ENCODE measurements at regions not wholly inside any gene's neighbourhood (a gene's known extent, or its start where the extent isn't known, plus 50 kb on each side); places are given as distances from the start of the nearest gene placed in this dataset.
A peak's percentile ranks its signal among the peaks of the same experiment; 100 is the strongest.

- no peak for DNase-seq (ENCODE audit: low read depth)
Measured at GRCh38 chr6:131336596-131336995, 201.3 kb downstream of the AKAP7 start.

DNA sequence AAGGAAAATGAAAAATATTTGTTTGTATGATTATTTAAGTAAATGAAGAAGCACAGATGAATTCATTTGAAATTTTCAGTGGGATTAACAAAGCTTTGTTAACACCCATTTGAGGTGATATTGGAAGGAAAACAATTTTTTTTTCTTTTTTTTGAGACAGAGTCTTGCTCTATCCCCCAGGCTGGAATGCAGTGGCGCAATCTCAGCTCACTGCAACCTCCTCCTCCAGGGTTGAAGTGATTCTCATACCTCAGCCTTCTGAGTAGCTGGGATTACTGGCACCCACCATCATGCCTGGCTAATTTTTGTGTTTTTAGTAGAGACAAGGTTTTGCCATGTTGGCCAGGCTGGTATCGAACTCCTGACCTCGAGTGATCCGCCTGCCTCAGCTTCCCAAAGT, 211.6 kb downstream of the AKAP7 start:
- DNase-seq (ENCODE audit: low read depth): peak; percentile 26

DNA sequence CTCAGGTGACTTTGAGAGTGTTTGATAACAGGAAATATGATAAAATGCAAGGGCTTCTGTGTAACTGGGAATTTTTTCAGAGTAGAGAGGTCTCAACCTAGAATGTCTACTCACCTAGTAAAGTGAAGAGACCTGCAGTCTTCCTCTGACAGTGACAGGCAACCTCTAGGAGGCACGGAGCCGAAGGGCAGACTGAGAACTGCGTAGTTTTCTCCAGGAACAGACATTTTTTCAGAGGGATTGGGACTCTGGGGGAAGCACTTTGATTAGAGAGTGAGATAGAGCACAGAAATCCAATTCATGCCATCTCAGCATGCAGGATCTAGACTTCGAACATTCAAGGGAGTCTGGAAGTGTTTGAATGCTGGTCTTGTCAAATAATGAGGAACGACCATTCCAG, 213.3 kb downstream of the AKAP7 start:
- no peak for DNase-seq (ENCODE audit: low read depth)

DNA sequence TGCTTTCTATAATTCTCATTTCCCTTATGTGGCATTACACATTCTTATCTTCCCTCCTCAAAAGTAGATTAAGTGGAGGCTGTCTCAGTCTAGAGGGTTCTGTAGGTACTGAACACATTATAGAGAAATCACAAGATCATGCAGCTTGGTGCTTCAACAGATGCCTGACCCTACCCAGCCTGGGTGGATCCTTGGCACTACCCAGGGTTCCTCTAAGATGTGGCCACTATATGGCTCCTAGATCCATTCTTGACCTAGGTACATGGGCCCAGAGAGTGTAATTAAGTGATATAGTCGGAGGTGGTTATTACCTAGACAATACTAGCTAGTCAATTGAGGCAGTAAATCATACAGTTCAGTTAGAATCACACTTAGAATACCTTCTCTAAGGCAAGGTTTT, 213.9 kb downstream of the AKAP7 start:
- DNase-seq (ENCODE audit: low read depth): no peak

- DNase-seq (ENCODE audit: low read depth): no peak
Measured at GRCh38 chr6:131353106-131353505, 217.8 kb downstream of the AKAP7 start.

- DNase-seq (ENCODE audit: low read depth): no peak
Measured at GRCh38 chr6:131353876-131354275, 218.6 kb downstream of the AKAP7 start.

- no peak for DNase-seq (ENCODE audit: low read depth)
Measured at GRCh38 chr6:131354356-131354755, 218.7 kb upstream of the ARG1 start.

GRCh38 chr6:131356161-131356560, 216.9 kb upstream of the ARG1 start:
- DNase-seq (ENCODE audit: low read depth): no peak

GRCh38 chr6:131357501-131357900, 215.5 kb upstream of the ARG1 start:
- no peak for DNase-seq (ENCODE audit: low read depth)

GRCh38 chr6:131362070-131362469, 211.0 kb upstream of the ARG1 start:
- peak; percentile 3 for DNase-seq (ENCODE audit: low read depth)

DNA sequence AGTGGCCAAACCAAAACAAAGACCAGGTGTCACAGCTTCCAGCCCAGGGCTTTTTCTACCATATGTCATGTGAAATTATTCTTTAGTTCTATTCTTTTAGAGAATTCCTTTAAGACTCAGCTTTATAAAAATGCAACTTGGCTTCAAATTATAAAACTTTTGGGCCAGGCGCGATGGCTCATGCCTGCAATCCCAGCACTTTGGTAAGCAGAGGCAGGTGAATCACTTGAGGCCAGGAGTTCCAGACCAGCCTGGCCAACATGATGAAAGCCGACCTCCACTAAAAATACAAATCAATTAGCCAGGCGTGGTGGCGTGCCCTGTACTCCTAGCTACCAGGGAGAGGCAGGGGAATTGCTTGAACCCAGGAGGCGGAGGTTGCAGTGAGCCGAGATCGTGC, 210.3 kb upstream of the ARG1 start:
- DNase-seq (ENCODE audit: low read depth): no peak

- DNase-seq (ENCODE audit: low read depth): no peak
Measured at GRCh38 chr6:131363947-131364834, 208.8 kb upstream of the ARG1 start.

GRCh38 chr6:131366223-131366622, 206.8 kb upstream of the ARG1 start:
- DNase-seq (ENCODE audit: low read depth): no peak

DNA sequence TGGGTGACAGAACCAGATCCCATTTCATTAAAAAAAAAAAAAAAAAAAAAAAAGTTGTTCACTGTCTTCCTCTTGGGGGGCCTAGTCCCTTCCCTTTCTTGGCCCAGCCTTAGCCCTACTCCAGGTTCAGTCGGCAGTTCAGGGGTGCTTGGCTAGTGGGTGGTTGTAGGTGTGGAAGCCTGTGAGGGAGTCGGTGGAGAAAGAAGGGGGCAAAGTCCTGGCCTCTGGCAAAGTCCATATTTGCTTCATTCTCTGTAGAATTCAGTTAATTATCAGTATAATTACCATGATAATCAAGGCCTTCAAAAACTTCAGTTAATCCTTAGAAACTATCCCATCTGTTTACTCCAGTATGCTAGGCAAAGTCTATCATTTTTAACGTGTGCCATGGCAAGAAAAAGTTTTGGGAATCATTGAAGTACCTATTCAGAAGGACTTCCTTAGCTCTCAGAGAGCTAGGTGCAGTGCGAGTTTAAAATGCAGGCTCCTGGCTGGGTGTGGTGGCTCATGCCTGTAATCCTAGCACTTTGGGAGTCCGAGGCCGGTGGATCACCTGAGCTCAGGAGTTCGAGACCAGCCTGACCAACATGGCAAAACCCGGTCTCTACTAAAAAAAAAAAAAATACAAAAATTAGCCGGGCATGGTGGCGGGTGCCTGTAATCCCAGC, 205.7 kb upstream of the ARG1 start:
- DNase-seq (ENCODE audit: low read depth): no peak

- DNase-seq (ENCODE audit: low read depth): no peak
Measured at GRCh38 chr6:131368198-131368911, 204.7 kb upstream of the ARG1 start.

GRCh38 chr6:131372535-131372934, 200.5 kb upstream of the ARG1 start:
- DNase-seq (ENCODE audit: low read depth): no peak

- DNase-seq (ENCODE audit: low read depth): no peak
Measured at GRCh38 chr6:131377112-131377705, 195.8 kb upstream of the ARG1 start.

DNA sequence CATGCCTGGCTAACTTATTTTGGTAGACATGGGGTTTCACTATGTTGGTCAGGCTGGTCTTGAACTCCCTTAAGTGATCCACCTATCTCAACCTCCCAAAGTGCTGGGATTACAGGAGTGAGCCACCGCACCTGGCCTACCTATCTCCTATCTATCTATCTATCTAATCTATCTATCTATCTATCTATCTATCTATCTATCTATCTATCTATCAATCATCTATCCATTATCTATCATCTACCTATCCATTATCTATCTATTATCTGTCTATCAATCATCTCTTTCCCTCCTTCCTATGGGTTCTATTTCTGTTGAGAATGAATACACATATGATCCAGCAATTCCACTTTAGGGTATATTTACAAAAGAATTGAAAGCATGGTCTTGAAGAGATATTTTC, 194.2 kb upstream of the ARG1 start:
- no peak for DNase-seq (ENCODE audit: low read depth)

GRCh38 chr6:131379948-131380347, 193.1 kb upstream of the ARG1 start:
- peak; percentile 89 for DNase-seq (ENCODE audit: low read depth)

DNA sequence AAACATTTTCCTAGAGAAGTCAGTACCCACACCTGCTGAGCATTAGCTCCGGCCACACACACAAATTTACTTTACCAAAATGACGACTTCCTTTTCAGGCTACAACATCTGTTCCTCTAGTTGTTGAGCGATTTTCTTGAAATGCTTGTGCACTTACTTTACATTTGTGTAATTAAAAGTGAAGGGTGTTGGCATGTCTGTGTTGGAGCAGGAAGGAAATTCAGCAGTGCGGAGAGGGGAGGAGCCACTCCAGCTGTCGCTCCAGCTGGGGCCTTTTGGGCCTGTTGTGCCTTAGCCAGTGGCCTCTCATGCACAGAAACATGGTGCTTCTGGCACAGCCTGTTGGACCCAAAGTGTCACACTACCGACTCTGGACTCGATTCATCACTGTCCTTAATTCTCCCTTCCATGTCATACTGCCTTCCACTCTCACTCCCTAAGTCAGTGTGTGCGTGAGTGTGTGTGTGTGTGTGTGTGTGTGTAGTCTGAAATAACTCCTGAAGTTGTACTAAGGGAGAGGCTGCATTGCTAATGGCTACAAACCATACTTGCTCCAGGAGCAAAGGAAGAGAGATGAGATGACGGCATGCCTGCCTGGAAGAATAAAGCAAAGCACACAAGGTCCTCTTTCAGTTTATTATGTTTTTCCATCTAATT, 191.8 kb upstream of the ARG1 start:
- no peak for DNase-seq (ENCODE audit: low read depth)

DNA sequence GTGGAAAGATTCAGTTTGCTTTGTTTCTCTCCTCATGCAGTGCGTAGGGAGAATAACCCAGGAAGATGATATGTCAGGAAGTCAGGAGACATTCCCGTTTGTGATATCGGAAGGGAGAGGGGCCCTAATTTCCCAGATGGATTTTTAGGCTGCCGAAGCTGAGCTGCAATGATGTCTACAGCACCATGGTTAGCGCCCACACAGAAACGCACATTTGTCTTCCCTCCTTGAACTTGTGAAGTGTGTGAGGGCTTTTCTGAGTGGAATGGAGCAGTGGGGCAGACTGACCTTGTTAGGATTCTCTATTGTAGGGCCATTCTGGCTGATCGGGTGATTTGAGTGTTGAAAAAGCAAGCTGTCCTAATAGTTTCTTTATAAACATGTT, 191.3 kb upstream of the ARG1 start:
- peak; percentile 7 for DNase-seq (ENCODE audit: low read depth)

GRCh38 chr6:131382631-131383030, 190.4 kb upstream of the ARG1 start:
- no peak for DNase-seq (ENCODE audit: low read depth)
